ENCODE measurements at regions not wholly inside any gene's neighbourhood (a gene's known extent, or its start where the extent isn't known, plus 50 kb on each side); places are given as distances from the start of the nearest gene placed in this dataset.
"Not testable (repeated sequence)": the region's sequence is repeated elsewhere in the genome, so short reads cannot be mapped to it uniquely, and the experiment has no call there.

DNA sequence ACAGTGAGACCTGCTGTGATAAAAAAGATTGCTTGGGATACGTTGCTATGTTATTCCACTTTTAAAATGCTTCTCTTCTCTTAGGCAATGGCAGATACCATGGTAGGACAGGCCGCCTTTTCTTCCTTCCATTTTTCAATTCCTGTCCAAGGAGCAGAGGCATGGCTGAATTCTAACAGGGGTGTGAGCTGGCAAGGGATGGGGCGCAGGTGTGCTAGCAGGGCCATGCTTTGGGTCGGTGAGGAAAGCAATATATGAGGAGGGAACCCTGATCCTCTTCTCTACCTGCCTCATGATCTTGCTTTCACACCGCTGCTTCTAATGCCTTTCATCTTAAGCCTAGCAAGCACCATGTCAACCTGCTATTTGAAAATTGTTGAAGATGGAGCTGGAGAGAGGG lies 225.0 kb downstream of the KATNAL1 start:
- no peak overlapping the region for H3K4me3 ChIP-seq
- no peak overlapping the region for H3K27ac ChIP-seq
- H3K9me3 ChIP-seq (replicated peaks), result no peaks in the 10 kb centered on the region
- no peaks in the 10 kb centered on the region for H3K27me3 ChIP-seq (replicated peaks)
- H3K36me3 ChIP-seq, result no peaks in the 10 kb centered on the region
- H3K4me1 ChIP-seq (replicated peaks), result no peaks in the 10 kb centered on the region
- DNase-seq (ENCODE audit: low read depth in 1 of 2, low spot score in 2 of 2), result no peak

GRCh38 chr13:30081331-30081730 lies 226.0 kb downstream of the KATNAL1 start:
- Histone ChIP-seq H3K27ac (no peak overlapping the region), H3K9me3 (replicated peaks) (no peaks in the 10 kb centered on the region), H3K27me3 (replicated peaks) (no peaks in the 10 kb centered on the region), H3K36me3 (no peaks in the 10 kb centered on the region), H3K4me1 (replicated peaks) (no peaks in the 10 kb centered on the region), H3K4me3 (no peak overlapping the region)
- DNase-seq (ENCODE audit: low read depth in 1 of 2, low spot score in 2 of 2), result no peak

DNA sequence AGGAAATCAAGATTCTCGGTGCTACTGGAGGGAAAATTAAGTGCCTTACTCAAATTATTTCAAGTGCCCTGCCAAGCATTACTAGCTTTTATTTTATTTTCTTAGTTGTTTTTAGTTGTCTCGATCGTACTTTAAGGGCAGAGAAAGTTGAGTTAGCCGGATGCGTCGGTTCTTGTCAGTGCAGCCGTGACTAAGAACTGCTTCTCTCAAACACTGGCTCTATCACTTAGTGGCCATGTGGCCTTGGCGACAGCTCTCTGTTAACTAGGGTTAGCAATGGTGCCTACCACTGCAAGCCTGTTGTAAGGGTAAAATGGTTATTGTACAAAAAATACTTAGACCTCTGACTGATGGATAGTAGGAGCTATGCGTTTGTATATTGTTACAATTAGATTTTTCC lies 227.8 kb downstream of the KATNAL1 start:
- Histone ChIP-seq H3K4me3 (no peak overlapping the region), H3K9me3 (replicated peaks) (no peaks in the 10 kb centered on the region), H3K27ac (no peak overlapping the region), H3K4me1 (replicated peaks) (peaks cover under 1% of the 10 kb centered on the region; the same call in 1 of the 2 replicates), H3K27me3 (replicated peaks) (no peaks in the 10 kb centered on the region), H3K36me3 (no peaks in the 10 kb centered on the region)
- DNase-seq (ENCODE audit: low read depth in 1 of 2, low spot score in 2 of 2), result no peak

DNA sequence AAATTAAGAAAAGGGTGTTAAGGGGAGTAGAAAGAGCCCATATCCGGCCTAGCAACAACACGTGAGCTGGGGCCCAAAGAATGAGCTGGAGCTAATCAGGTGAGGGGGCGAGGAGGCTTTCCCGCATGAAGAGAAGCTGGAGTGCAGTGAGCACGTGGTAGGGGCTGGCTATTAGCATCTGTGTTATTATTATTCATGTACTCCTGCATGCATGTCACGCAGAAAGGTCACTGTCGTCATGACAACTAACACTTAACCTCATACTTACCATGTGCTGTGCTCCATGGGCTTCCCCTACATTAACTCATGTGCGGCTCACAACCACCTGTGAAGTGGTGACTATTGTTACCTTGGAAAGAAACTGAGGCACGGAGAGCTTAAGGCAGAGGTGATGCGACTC lies 227.6 kb upstream of the UBL3 start:
- no peak for DNase-seq (ENCODE audit: low read depth in 1 of 2, low spot score in 2 of 2)
- Histone ChIP-seq H3K9me3 (replicated peaks) (no peaks in the 10 kb centered on the region), H3K27ac (no peak overlapping the region), H3K27me3 (replicated peaks) (no peaks in the 10 kb centered on the region), H3K36me3 (no peaks in the 10 kb centered on the region), H3K4me3 (no peak overlapping the region), H3K4me1 (replicated peaks) (peaks cover 7% of the 10 kb centered on the region)

DNA sequence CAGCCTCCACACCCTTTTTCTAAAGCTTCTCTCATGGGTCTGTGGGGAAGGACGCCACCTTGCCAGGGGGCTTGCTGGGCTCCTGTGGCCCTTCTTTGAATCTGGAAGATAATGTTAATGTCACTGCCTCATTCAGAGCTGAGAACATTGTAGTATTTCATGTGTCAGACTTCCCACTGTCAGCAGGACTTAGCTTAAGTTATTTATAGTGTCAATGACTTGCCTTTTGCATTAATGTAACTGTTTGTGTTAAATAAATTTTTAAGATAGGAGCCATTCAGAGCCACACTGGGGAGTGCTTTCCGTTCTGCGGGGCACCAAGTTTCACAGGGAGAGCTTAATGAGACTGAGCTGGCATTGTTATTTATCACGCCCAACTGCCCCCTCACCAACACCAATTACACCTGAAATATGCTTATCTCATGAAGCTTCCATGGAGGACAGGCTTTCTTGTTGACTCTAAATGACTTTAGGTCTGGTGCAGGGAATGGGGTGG lies 226.9 kb upstream of the UBL3 start:
- H3K9me3 ChIP-seq (replicated peaks), result no peaks in the 10 kb centered on the region

DNA sequence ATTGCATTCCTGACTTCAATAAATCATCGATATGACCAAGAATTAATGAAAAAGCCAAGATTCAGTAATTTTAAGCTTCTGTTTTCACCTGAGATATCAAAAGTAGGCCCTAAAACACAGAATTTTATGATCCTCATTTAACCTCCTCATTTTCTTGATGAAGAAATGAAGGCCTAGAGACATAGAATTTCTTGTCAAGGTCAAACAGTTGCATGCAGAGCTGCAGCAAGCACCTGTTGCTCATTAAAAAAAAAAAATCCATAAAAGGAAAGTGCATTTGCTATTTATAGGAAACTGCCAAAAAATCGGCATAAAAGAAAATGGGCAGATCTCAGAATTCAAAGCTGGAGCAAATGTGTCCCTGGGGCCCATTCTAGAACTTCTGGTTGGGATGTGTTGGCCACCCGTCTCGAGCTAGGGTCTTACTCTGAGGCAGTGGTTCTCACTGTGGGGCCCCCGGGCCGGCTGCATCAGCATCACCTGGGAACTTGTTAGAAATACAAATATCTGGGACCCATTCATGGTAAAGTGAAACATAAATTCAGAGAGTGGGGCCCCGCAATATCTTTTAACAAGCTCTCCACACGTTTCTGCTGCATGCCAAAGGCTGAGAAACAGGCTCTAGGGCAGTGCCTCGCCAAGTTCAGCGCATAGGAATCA lies 224.7 kb upstream of the UBL3 start:
- Histone ChIP-seq H3K27me3 (replicated peaks) (no peaks in the 10 kb centered on the region), H3K27ac (no peak overlapping the region), H3K4me3 (no peak overlapping the region), H3K36me3 (no peaks in the 10 kb centered on the region), H3K4me1 (replicated peaks) (peaks cover 7% of the 10 kb centered on the region), H3K9me3 (replicated peaks) (no peaks in the 10 kb centered on the region)
- DNase-seq (ENCODE audit: low read depth in 1 of 2, low spot score in 2 of 2), result no peak

More for the DNA sequence above, 226.9 kb upstream of the UBL3 start:
- Histone ChIP-seq H3K36me3 (no peaks in the 10 kb centered on the region), H3K4me1 (replicated peaks) (peaks cover 7% of the 10 kb centered on the region), H3K27me3 (replicated peaks) (no peaks in the 10 kb centered on the region), H3K27ac (no peak overlapping the region), H3K4me3 (no peak overlapping the region)
- no peak for DNase-seq (ENCODE audit: low read depth in 1 of 2, low spot score in 2 of 2)

GRCh38 chr13:30074431-30074830 lies 224.0 kb upstream of the UBL3 start:
- H3K4me1 ChIP-seq (replicated peaks), result peaks cover 7% of the 10 kb centered on the region
- H3K27ac ChIP-seq, result no peak overlapping the region
- no peaks in the 10 kb centered on the region for H3K36me3 ChIP-seq
- H3K9me3 ChIP-seq (replicated peaks), result no peaks in the 10 kb centered on the region
- peak in 1 of 2 experiments; percentile 9 for DNase-seq (ENCODE audit: low read depth in 1 of 2, low spot score in 2 of 2)
- H3K27me3 ChIP-seq (replicated peaks), result no peaks in the 10 kb centered on the region
- H3K4me3 ChIP-seq, result no peak overlapping the region

DNA sequence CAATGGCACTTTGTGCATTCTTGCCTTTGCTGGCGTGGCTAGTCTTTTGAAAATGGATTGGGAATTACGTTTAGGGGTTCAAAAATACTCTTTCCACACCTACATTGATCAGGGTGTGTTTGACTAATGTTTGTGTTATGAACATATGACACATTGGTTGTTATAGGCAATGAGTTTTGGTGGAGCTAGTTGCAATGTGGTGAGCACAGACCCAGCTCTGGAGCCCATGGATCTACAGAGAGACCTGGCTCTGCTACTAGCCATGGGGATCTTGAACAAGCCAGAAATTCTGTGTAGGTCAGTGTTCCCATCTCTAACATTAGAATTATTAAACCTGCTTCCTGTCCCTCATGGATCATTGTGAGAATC lies 222.4 kb upstream of the UBL3 start:
- H3K27me3 ChIP-seq (replicated peaks), result no peaks in the 10 kb centered on the region
- peaks cover 7% of the 10 kb centered on the region for H3K4me1 ChIP-seq (replicated peaks)
- DNase-seq (ENCODE audit: low read depth in 1 of 2, low spot score in 2 of 2), result no peak
- H3K36me3 ChIP-seq, result no peaks in the 10 kb centered on the region
- H3K9me3 ChIP-seq (replicated peaks), result no peaks in the 10 kb centered on the region
- no peak overlapping the region for H3K27ac ChIP-seq
- H3K4me3 ChIP-seq, result no peak overlapping the region

DNA sequence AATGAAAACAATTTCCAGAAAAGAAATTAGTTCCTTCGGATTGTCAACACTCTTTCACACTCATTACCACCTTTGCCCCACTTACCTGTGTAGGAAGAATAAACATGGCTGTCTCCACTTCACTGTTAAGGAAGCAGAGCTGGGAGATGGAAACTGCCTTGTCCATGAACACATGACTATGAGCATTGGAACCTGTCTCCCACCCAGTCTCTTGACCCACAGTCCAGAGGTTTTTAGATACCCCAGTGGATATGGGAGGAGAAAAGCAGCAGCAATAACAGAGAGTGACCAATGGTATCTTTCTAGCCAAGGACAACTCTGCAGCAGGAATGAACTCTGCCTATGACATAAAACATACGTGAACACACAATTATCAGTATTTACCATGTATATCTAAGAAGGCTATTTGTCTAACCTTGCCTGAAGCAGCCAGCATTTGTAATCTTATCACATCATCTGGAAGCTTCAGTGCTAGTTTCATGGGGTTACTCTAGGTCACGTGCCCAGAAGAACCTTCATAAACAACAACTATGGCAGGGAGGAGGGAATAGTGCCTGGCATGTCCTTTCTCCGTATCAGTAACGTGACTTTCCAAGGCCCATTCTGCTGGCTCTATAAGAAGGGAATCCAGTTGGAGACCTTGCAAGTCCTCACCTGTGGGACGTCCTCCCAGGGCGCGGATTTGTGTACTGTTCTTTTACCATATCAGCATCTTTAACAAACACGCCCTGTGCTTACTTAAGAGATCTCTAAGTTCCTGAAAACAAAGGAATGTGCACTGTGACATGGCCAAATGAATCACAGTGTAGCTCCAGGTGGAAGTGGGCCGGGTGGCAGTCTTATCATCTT lies 221.8 kb upstream of the UBL3 start:
- Histone ChIP-seq H3K4me1 (replicated peaks) (peaks cover 7% of the 10 kb centered on the region), H3K27me3 (replicated peaks) (no peaks in the 10 kb centered on the region), H3K27ac (no peak overlapping the region), H3K9me3 (replicated peaks) (no peaks in the 10 kb centered on the region), H3K4me3 (no peak overlapping the region), H3K36me3 (no peaks in the 10 kb centered on the region)
- DNase-seq (ENCODE audit: low read depth in 1 of 2, low spot score in 2 of 2), result no peak

- no peak for DNase-seq (ENCODE audit: low read depth in 1 of 2, low spot score in 2 of 2)
- Histone ChIP-seq H3K4me1 (replicated peaks) (no peaks in the 10 kb centered on the region), H3K4me3 (no peak overlapping the region), H3K27me3 (replicated peaks) (no peaks in the 10 kb centered on the region), H3K9me3 (replicated peaks) (no peaks in the 10 kb centered on the region), H3K36me3 (no peaks in the 10 kb centered on the region), H3K27ac (no peak overlapping the region)
These were observed 214.8 kb upstream of the UBL3 start for GRCh38 chr13:30065181-30065580.

- Histone ChIP-seq H3K27ac (no peak overlapping the region), H3K27me3 (replicated peaks) (no peaks in the 10 kb centered on the region), H3K36me3 (no peaks in the 10 kb centered on the region), H3K4me1 (replicated peaks) (no peaks in the 10 kb centered on the region), H3K9me3 (replicated peaks) (no peaks in the 10 kb centered on the region), H3K4me3 (no peak overlapping the region)
- DNase-seq (ENCODE audit: low read depth in 1 of 2, low spot score in 2 of 2), result no peak
These were observed 213.5 kb upstream of the UBL3 start for GRCh38 chr13:30063892-30064291.

DNA sequence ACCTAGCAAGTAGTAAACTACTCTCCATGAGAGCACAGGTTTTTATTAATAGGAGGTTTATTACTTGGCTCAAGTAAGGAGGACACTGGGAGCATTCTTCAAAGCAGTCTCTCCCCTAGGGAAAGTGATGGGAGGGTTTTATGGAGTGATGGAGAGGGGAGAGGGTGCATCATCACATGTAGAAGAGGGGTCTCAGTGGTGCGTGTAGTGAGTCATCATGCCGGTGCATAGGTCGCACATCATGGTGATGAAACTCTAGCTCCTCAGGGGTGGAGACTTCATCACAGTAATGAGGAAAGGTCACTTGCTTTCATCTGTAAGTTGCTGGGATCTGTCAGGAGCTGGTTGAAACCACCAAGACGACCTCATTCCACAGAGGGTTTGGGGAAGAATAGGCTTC lies 210.8 kb upstream of the UBL3 start:
- Histone ChIP-seq H3K27ac (no peak overlapping the region), H3K36me3 (no peaks in the 10 kb centered on the region), H3K4me3 (no peak overlapping the region), H3K9me3 (replicated peaks) (no peaks in the 10 kb centered on the region), H3K4me1 (replicated peaks) (no peaks in the 10 kb centered on the region), H3K27me3 (replicated peaks) (no peaks in the 10 kb centered on the region)
- no peak for DNase-seq (ENCODE audit: low read depth in 1 of 2, low spot score in 2 of 2)

- H3K27ac ChIP-seq, result no peak overlapping the region
- no peaks in the 10 kb centered on the region for H3K27me3 ChIP-seq (replicated peaks)
- H3K36me3 ChIP-seq, result no peaks in the 10 kb centered on the region
- DNase-seq (ENCODE audit: low read depth in 1 of 2, low spot score in 2 of 2), result no peak
- no peaks in the 10 kb centered on the region for H3K9me3 ChIP-seq (replicated peaks)
- H3K4me1 ChIP-seq (replicated peaks), result no peaks in the 10 kb centered on the region
- H3K4me3 ChIP-seq, result no peak overlapping the region
These were observed 208.0 kb upstream of the UBL3 start for GRCh38 chr13:30058429-30058828.

- H3K4me3 ChIP-seq, result not testable (repeated sequence)
These were observed 204.1 kb upstream of the UBL3 start for GRCh38 chr13:30054546-30054945.

More at GRCh38 chr13:30054546-30054945, 204.1 kb upstream of the UBL3 start:
- not testable (repeated sequence) for H3K27ac ChIP-seq; H3K36me3 ChIP-seq; H3K4me1 ChIP-seq (replicated peaks); H3K9me3 ChIP-seq (replicated peaks); H3K27me3 ChIP-seq (replicated peaks); DNase-seq (ENCODE audit: low read depth in 1 of 2, low spot score in 2 of 2)
